H1 (cell line): ENCODE measurements at regions not wholly inside any gene's neighbourhood (a gene's known extent, or its start where the extent isn't known, plus 50 kb on each side); places are given as distances from the start of the nearest gene placed in this dataset.

Experiments used
- CTCF ChIA-PET: fragments of 300-600 bp; sonication (Branson Sonifier 250); formaldehyde crosslinking; loops from one replicate; lab custom pipeline; 2021; ENCODE audit not compliant: partially characterized antibody; lab: Charles Lee
- POLR2A ChIA-PET: fragments of 300-600 bp; sonication (Branson Sonifier 250); formaldehyde crosslinking; loops from one replicate; lab custom pipeline; 2021; ENCODE audit warnings: inconsistent platforms; ENCODE audit not compliant: partially characterized antibody; lab: Charles Lee
- DNase-seq, 2 experiments: peaks; one replicate each; pipeline versions ENCODE4 v3.0.0 to v3.0.0-alpha.2; 2010 to 2022; ENCODE audit warnings: low spot score in 2 of 2, low read depth in 1 of 2, mixed read lengths in 1 of 2
- FAIRE-seq: peaks from 2 replicates; lab custom pipeline; 2011; peaks lifted over from hg19 to GRCh38; lab: Jason Lieb, UNC
- H2AFZ ChIP-seq: 2 replicates; pipeline ENCODE4 v1.8.1; 2012; ENCODE audit warnings: low read length, inconsistent platforms
- H2AK5ac ChIP-seq: 2 replicates; pipeline ENCODE4 v1.6.1; 2013; ENCODE audit warnings: low read depth, low read length
- H2BK120ac ChIP-seq: replicated peaks from 2 replicates; pipeline ENCODE3; 2013; ENCODE audit warnings: low read depth, low read length, inconsistent platforms
- H2BK12ac ChIP-seq: 2 replicates; pipeline ENCODE4 v1.6.1; 2013; ENCODE audit warnings: low read depth, low read length
- H2BK15ac ChIP-seq: 2 replicates; pipeline ENCODE4 v1.6.1; 2013; ENCODE audit warnings: low read length
- H2BK20ac ChIP-seq: 2 replicates; pipeline ENCODE4 v1.6.1; 2013; ENCODE audit warnings: low read length
- H2BK5ac ChIP-seq: 2 replicates; pipeline ENCODE4 v1.6.1; 2013; ENCODE audit warnings: low read depth, low read length
- H3K14ac ChIP-seq: 2 replicates; pipeline ENCODE4 v1.6.1; 2013; ENCODE audit warnings: inconsistent platforms; ENCODE audit not compliant: insufficient read length
- H3K18ac ChIP-seq: 2 replicates; pipeline ENCODE4 v1.6.1; 2013; ENCODE audit warnings: low read length; ENCODE audit errors: extremely low read depth
- H3K23ac ChIP-seq: 2 replicates; pipeline ENCODE4 v1.6.1; 2013; ENCODE audit warnings: inconsistent platforms; ENCODE audit not compliant: insufficient read length
- H3K23me2 ChIP-seq: 2 replicates; pipeline ENCODE4 v1.6.1; 2013; ENCODE audit warnings: low read depth, low read length
- H3K27ac ChIP-seq: 2 replicates; pipeline ENCODE4 v1.6.1; 2011; ENCODE audit warnings: low read depth, low read length, inconsistent platforms
- H3K27me3 ChIP-seq, 4 experiments: replicated peaks in 1 of 4; 1 replicate in 1 of 4; 2 replicates in 3 of 4; pipeline versions ENCODE4 v1.6.1 to v1.8.1; 2011 to 2013; ENCODE audit warnings: low read length in 3 of 4, mild to moderate bottlenecking in 3 of 4, inconsistent platforms in 2 of 4, mixed read lengths in 2 of 4, moderate library complexity in 1 of 4; ENCODE audit not compliant: control insufficient read depth in 3 of 4, insufficient read depth in 3 of 4; ENCODE audit errors: extremely low read depth in 1 of 4
- H3K36me3 ChIP-seq, 4 experiments: 2 replicates each; pipeline versions ENCODE4 v1.6.1 to v1.8.1; 2011 to 2013; ENCODE audit warnings: mild to moderate bottlenecking in 4 of 4, low read length in 3 of 4, moderate library complexity in 2 of 4, control low read depth in 1 of 4, inconsistent platforms in 1 of 4; ENCODE audit not compliant: insufficient read depth in 4 of 4, control insufficient read depth in 2 of 4
- H3K4ac ChIP-seq: replicated peaks from 2 replicates; pipeline ENCODE3; 2013; ENCODE audit warnings: low read length, low read depth, mixed read lengths, inconsistent platforms; ENCODE audit not compliant: insufficient read length
- H3K4me1 ChIP-seq, 4 experiments: replicated peaks in 1 of 4; 1 replicate in 1 of 4; 2 replicates in 3 of 4; pipeline versions ENCODE4 v1.6.1 to v1.8.1; 2011 to 2013; ENCODE audit warnings: low read length in 3 of 4, inconsistent platforms in 2 of 4, mixed read lengths in 1 of 4; ENCODE audit not compliant: insufficient read depth in 4 of 4, control insufficient read depth in 3 of 4
- H3K4me2 ChIP-seq, 2 experiments: 2 replicates each; pipeline versions ENCODE4 v1.6.1 to v1.8.1; 2011 to 2013; ENCODE audit warnings: low read depth in 2 of 2, low read length in 2 of 2, control low read depth in 1 of 2, inconsistent platforms in 1 of 2, mild to moderate bottlenecking in 1 of 2; ENCODE audit not compliant: insufficient read depth in 1 of 2
- H3K4me3 ChIP-seq, 4 experiments: fragments of 200-600, 300-600 bp in 1 of 4; sonication (generic), shearing (Covaris generic), sonication (Bioruptor Twin) in 1 of 4; 2 replicates each; pipeline versions ENCODE4 v1.5.1 to v1.8.1; 2011 to 2016; ENCODE audit warnings: low read length in 4 of 4, low read depth in 3 of 4, control low read depth in 2 of 4, inconsistent platforms in 2 of 4, mild to moderate bottlenecking in 2 of 4, mixed read lengths in 1 of 4, moderate library complexity in 1 of 4; ENCODE audit not compliant: insufficient read depth in 2 of 4; ENCODE audit errors: extremely low read depth in 1 of 4
- H3K56ac ChIP-seq: replicated peaks from 2 replicates; pipeline ENCODE3; 2013; ENCODE audit warnings: low read depth, mild to moderate bottlenecking, mixed read lengths, low read length, inconsistent platforms; ENCODE audit not compliant: insufficient read length
- H3K79me1 ChIP-seq: 2 replicates; pipeline ENCODE4 v1.6.1; 2013; ENCODE audit warnings: low read depth, low read length, control low read depth
- H3K79me2 ChIP-seq, 2 experiments: 2 replicates each; pipeline versions ENCODE4 v1.6.1 to v1.8.1; 2012 to 2013; ENCODE audit warnings: low read length in 2 of 2, mild to moderate bottlenecking in 2 of 2, inconsistent platforms in 1 of 2; ENCODE audit not compliant: insufficient read depth in 2 of 2, control insufficient read depth in 1 of 2
- H3K9ac ChIP-seq, 4 experiments: replicated peaks in 1 of 4; 1 replicate in 1 of 4; 2 replicates in 3 of 4; pipeline versions ENCODE4 v1.6.1 to v1.8.1; 2011 to 2013; ENCODE audit warnings: low read depth in 3 of 4, low read length in 3 of 4, control low read depth in 2 of 4, mild to moderate bottlenecking in 2 of 4, moderate library complexity in 2 of 4, inconsistent platforms in 1 of 4; ENCODE audit errors: extremely low read depth in 1 of 4
- H3K9me3 ChIP-seq, 2 experiments: 2 replicates each; pipeline versions ENCODE4 v1.6.1 to v1.8.1; 2012 to 2013; ENCODE audit warnings: mild to moderate bottlenecking in 2 of 2, moderate library complexity in 2 of 2, control low read depth in 1 of 2, inconsistent platforms in 1 of 2, low read depth in 1 of 2, low read length in 1 of 2, mixed read lengths in 1 of 2; ENCODE audit not compliant: insufficient read depth in 2 of 2
- H4K20me1 ChIP-seq, 2 experiments: replicated peaks in 1 of 2; 2 replicates each; pipeline versions ENCODE3 to v1.8.1; 2011 to 2013; ENCODE audit warnings: inconsistent platforms in 2 of 2, low read length in 2 of 2, mild to moderate bottlenecking in 1 of 2; ENCODE audit not compliant: insufficient read depth in 2 of 2, control insufficient read depth in 1 of 2
- H4K5ac ChIP-seq: 2 replicates; pipeline ENCODE4 v1.6.1; 2013; ENCODE audit warnings: low read length, low read depth, mixed read lengths, inconsistent platforms; ENCODE audit not compliant: insufficient read length
- H4K8ac ChIP-seq: 2 replicates; pipeline ENCODE4 v1.8.0; 2013; ENCODE audit warnings: mild to moderate bottlenecking, moderate library complexity, low read length, inconsistent platforms; ENCODE audit not compliant: insufficient read depth; ENCODE audit errors: extremely low read depth
- H4K91ac ChIP-seq: replicated peaks from 2 replicates; pipeline ENCODE3; 2013; ENCODE audit warnings: low read length, mixed read lengths, inconsistent platforms; ENCODE audit not compliant: insufficient read length
- CBX5 ChIP-seq: fragments of 300-800, 300-1000 bp; sonication (generic); IDR thresholded peaks from 2 replicates; pipeline ENCODE4 v1.7.1; 2016; ENCODE audit warnings: antibody characterized with exemption, low read length, low read depth
- CBX8 ChIP-seq: fragments of 300-800, 300-1000 bp; sonication (generic); IDR thresholded peaks from 2 replicates; pipeline ENCODE4 v1.7.1; 2016; ENCODE audit warnings: low read depth, low read length, borderline replicate concordance
- CHD2 ChIP-seq: IDR thresholded peaks from 2 replicates; pipeline ENCODE4 v1.6.1; 2012; ENCODE audit warnings: low read length, improper control_type of control experiment
- CTCF ChIP-seq, 3 experiments: IDR thresholded peaks; 1 replicate in 2 of 3; 2 replicates in 1 of 3; pipeline versions ENCODE4 v1.5.1 to v1.6.1; 2011; ENCODE audit warnings: low read length in 3 of 3, mild to moderate bottlenecking in 3 of 3, inconsistent platforms in 2 of 3, low read depth in 1 of 3, moderate library complexity in 1 of 3; ENCODE audit not compliant: insufficient read depth in 1 of 3; ENCODE audit errors: control extremely low read depth in 1 of 3
- GABPA ChIP-seq: IDR thresholded peaks from 2 replicates; pipeline ENCODE4 v1.6.1; 2011; ENCODE audit warnings: mild to moderate bottlenecking, low read length, moderate library complexity, borderline replicate concordance; ENCODE audit not compliant: insufficient read depth
- KDM4A ChIP-seq: IDR thresholded peaks from one replicate; pipeline ENCODE4 v1.7.1; 2012; ENCODE audit warnings: low read depth, mild to moderate bottlenecking, moderate library complexity, low read length, inconsistent platforms; ENCODE audit not compliant: severe bottlenecking
- SAP30 ChIP-seq: fragments of 300-600 bp; sonication (generic); IDR thresholded peaks from 2 replicates; pipeline ENCODE4 v1.7.1; 2012; ENCODE audit warnings: low read length, moderate library complexity, mild to moderate bottlenecking, inconsistent platforms; ENCODE audit not compliant: insufficient read depth, insufficient replicate concordance
- SIX5 ChIP-seq: IDR thresholded peaks from 2 replicates; pipeline ENCODE4 v1.6.1; 2011; ENCODE audit warnings: mild to moderate bottlenecking, low read depth, low read length
- SP4 ChIP-seq: IDR thresholded peaks from 2 replicates; pipeline ENCODE4 v1.6.1; 2012; ENCODE audit warnings: low read length, inconsistent platforms
- WGBS, 2 experiments: shearing (Covaris generic) in 1 of 2; methylation state at CpG; one replicate each; pipeline versions ENCODE4 v1.1.6 to v1.1.7; 2013 to 2015; ENCODE audit warnings: low lambda C conversion rate in 2 of 2, mixed read lengths in 2 of 2, inconsistent platforms in 1 of 2, low coverage in 1 of 2, missing lambda C conversion rate in 1 of 2; ENCODE audit not compliant: insufficient replicate concordance in 2 of 2, insufficient coverage in 1 of 2, insufficient read length in 1 of 2; ENCODE audit errors: extremely low coverage in 1 of 2, missing lambda C conversion rate in 1 of 2; 5-methylcytosine and 5-hydroxymethylcytosine counted together

- H3K14ac ChIP-seq: no peak overlapping the region
- no peak overlapping the region for H2AFZ ChIP-seq
- H3K4me1 ChIP-seq: peaks cover 0 to 3% (median 0%) of the 10 kb centered on the region in 4 experiments; a peak in 1 of 7 replicates
- no peak overlapping the region for H3K4ac ChIP-seq
- H3K36me3 ChIP-seq: no peaks in the 10 kb centered on the region
- no peak overlapping the region for H2BK120ac ChIP-seq
- no peak overlapping the region for H3K18ac ChIP-seq
- no peak overlapping the region for H4K8ac ChIP-seq
- no peak overlapping the region for H3K56ac ChIP-seq
- no peak overlapping the region for H4K91ac ChIP-seq
- no peaks in the 10 kb centered on the region for H3K9me3 ChIP-seq
- ChIA-PET CTCF (no interaction called here), POLR2A (no interaction called here)
- H2BK12ac ChIP-seq: no peak overlapping the region
- H3K9ac ChIP-seq: no peak overlapping the region
- no peaks in the 10 kb centered on the region for H3K27me3 ChIP-seq
- no peak overlapping the region for H3K4me2 ChIP-seq
- no peaks in the 10 kb centered on the region for H3K23me2 ChIP-seq
- FAIRE-seq (no peak), DNase-seq (no peak)
- H2BK15ac ChIP-seq: no peak overlapping the region
- H2BK20ac ChIP-seq: no peak overlapping the region
- no peak overlapping the region for H3K27ac ChIP-seq
- 83% methylated on average over 3 of the region's 3 CpGs; no CpG with 5 or more reads in 1 of the 2 experiments for WGBS, 2 experiments
- no peak overlapping the region for H3K23ac ChIP-seq
- H2BK5ac ChIP-seq: no peak overlapping the region
- no peak overlapping the region for H3K4me3 ChIP-seq
- no peak overlapping the region for H4K5ac ChIP-seq
- no peak overlapping the region for H2AK5ac ChIP-seq
- H3K79me1 ChIP-seq: no peaks in the 10 kb centered on the region
- no peaks in the 10 kb centered on the region for H4K20me1 ChIP-seq
- H3K79me2 ChIP-seq: no peaks in the 10 kb centered on the region
- TF ChIP-seq CTCF (IDR thresholded peaks at IDR 0.05; ENCODE audit: control extremely low read depth in 1 of 3, insufficient read depth in 1 of 3, low read depth in 1 of 3, low read length in 3 of 3) (no peak), SAP30 (no peak), GABPA (no peak), CBX5 (no peak), CBX8 (no peak), SP4 (no peak), SIX5 (no peak), CHD2 (no peak), KDM4A (no peak)
Measured at GRCh38 chr18:53649621-53650020, 574.8 kb downstream of the MBD2 start.
